ENCODE measurements at regions not wholly inside any gene's neighbourhood (a gene's known extent, or its start where the extent isn't known, plus 50 kb on each side); places are given as distances from the start of the nearest gene placed in this dataset.

DNA sequence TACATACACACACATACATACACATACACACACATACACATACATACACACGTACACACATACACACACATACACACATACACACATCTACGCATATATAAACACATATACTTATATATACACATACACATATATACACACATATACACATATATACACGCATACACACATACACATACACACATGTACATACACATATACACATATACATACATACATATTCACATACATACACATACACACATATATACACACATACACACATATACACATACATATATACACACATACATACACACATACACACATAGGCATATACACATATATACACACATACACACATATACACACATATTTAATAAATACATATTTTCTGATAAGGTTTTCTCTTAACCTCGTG lies 324.0 kb downstream of the RPS6KC1 start:
- DNase-seq (ENCODE audit: low read depth), result no peak

DNA sequence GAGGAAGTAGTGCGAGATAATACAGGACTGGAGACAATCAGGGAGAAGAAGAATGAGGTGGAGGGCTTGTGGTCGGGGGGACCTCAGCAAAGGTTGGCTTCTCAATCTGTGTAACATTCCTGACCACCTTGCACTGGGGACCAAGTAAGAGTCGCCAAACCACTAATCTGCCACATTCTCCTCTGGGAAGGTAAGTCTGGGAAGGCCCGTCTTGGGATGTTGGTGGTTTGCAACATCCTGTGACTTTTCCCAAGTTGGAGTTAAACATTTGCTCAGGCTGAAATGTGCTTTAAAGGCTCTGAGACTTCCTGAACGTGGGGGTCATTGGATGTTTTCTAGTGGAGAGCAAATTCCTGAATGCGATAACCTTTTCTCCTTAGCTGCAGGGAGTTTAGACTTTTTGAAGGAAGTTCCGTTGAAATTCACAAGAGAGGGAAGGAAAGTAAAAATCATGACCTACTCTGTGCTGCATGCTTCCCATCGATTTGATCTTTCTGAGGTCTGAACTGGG lies 325.9 kb downstream of the RPS6KC1 start:
- no peak for DNase-seq (ENCODE audit: low read depth)

DNA sequence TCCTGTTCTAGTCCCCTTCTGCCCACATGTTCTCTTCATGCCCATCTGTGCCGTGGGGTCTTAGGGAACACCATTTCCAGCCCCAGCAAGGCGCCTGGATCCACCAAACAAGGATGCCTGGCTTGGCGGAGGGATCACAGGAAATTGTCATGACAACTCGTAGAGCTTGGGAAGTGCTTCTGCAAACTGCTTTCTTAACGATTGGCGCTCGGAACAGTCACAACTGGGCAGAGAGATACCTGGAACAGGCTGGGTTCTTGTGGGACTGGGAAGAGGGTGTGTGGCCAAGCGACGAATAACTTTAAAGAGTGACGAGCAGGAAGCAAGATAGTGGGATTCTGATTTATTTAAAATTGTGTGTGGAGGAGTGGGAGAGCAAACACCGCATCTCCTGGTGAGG lies 329.8 kb downstream of the RPS6KC1 start:
- DNase-seq (ENCODE audit: low read depth), result no peak

DNA sequence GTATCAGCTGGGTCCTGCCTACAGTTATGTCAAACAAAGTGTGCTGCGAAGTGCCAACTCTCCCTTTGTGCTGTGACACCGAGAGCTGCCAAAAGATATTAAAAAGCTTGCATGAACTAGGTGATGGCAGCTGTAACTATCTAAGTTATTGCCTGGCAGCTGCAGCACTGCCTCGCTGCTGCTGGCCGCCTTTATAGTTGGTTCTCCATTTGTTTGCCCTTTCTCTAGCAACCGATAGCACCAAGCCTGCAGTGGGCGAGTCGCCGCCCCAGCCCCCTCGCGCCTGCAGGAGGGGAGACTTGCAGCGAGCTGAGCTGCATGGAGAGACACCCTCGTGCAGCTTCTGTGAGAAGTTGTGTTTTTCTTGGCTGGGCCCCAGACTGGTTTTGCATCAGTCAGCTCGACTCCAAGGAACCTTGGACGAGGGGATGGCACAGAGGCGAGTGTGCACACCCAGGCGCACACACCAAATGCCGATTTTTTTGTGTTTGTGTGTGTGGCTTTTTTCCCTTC lies 330.6 kb downstream of the RPS6KC1 start:
- no peak for DNase-seq (ENCODE audit: low read depth)

DNA sequence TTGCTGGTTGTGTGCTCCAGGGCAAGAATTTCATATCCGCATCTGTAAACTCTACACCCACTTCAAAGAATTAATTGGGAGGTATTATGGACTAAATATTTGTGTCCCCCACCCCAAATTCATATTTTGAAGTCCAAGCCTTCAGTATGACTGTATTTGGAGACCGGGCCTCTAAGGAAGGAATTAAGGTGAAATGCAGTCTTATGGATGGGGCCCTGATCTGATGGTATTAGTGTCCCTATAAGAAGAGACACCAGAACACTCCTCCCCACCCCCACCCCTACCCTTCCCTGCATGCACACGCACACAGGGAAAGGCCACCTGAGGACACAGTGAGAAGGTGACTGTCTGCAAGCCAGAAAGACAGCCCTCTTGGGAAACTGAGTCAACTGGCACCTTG lies 332.4 kb downstream of the RPS6KC1 start:
- DNase-seq (ENCODE audit: low read depth), result no peak

DNA sequence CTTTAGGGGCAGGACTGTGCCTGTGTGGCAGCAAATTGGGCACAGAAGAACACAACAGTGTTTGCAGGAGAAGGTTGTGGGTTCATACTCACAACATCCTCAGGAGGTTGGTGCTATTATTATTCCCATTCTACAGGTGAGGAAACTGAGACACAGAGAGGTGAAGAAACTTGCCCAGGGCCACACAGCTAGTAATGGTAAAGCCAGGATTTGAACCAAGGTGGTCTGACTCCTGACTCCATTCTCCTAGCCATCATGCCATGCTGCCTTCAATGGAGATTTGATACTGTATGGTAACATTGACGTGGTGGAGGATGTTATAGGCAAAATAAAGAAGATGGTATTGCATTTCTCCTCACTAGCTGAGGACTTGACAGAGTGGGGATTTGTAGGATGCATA lies 334.2 kb downstream of the RPS6KC1 start:
- DNase-seq (ENCODE audit: low read depth), result no peak

DNA sequence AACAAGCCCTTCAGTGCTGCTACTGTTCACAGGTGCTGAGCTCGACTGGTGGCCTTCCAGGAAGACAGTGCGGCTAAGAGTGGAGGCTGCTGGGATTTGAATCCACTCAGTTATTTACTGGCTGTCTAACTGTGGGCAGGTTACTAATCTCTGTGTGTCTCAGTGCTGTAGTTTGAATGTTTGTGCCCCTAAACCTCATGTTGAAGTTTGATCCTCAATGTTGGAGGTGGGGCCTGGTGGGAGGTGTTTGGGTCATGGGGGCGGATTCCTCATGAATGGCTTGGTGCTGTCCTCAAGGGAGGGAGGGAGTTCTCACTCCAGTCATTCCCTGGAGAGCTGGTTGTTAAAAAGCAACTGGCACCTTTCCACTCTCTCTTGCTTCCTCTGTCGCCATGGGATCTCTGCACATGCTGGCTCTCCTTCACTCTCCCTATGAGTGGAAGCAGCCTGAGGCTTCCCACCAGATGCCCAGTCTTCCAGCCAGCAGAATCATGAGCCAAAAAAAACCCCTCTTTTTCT lies 334.8 kb downstream of the RPS6KC1 start:
- DNase-seq (ENCODE audit: low read depth), result no peak

DNA sequence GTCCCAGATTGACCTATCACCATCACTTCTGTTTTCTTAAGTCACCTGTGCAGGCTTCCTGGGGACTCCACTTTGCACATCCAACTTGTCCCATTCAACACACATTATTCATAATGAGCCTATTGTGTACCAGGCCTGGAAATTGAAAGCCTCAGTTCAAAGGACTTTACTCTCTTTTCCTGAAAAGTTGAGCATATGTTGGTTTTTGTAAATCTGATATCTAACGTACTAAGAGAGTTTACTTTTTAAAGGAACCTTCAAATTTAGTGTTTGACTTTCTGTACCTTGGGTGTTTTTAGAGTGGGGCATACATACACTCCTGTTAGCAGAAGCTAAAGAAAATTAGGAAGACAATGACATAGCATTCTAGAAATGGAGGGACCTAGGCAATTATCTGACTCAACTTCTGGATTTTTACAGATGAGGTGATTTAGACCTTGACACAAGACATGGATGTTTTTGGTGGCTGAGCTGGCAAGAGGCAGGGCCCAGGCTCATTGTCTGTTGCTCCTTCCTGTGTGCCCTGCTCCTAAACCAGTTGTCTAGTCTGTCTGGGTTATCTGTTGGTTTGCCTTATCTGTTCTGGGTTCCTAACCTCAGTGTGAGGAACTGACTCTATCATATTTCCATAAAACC lies 336.5 kb downstream of the RPS6KC1 start:
- DNase-seq (ENCODE audit: low read depth), result no peak

DNA sequence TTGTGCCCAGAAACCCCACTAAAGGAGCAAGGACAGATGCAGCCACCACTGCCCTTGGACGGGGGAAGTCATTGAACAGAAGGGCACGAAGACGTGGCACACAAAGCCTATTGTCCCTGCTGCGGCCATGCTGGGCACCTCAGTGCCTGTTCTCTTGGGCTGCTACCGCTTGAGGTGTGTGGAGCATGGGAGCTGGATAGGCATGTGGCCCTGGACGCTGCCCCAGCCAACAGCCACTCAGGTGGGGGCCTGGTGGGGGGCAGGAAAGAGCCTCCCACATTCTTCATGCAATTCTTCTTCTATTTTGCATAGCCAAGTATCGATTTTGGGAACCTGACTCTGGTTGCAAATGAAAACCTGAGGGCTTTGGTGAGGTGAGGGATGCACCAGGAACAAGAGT lies 337.2 kb downstream of the RPS6KC1 start:
- no peak for DNase-seq (ENCODE audit: low read depth)

DNA sequence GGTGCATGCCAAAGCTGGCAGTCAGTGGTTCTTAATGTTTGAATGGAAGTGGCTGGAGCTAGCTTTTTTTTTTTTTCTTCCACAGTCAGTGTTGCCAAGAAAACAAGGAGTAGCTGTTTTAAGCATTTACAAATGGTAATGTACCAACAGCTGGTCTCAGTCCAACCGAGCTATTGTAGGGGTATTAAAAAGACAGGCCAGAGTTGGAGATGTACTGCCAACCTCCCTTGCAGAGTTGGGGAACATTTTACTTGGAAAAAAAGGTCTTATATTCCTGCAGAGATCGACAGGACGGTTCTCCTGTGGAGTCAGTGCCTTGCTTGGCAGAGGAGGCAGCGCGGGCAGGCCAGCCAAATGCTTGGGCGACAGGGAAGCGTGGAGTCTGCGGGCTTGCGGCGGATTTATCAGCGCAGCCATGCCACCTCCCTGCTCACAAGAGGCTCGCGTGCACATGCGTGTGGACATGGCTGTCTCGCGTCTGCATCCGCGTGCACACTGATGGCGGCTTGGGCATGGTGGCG lies 338.1 kb downstream of the RPS6KC1 start:
- DNase-seq (ENCODE audit: low read depth), result no peak

DNA sequence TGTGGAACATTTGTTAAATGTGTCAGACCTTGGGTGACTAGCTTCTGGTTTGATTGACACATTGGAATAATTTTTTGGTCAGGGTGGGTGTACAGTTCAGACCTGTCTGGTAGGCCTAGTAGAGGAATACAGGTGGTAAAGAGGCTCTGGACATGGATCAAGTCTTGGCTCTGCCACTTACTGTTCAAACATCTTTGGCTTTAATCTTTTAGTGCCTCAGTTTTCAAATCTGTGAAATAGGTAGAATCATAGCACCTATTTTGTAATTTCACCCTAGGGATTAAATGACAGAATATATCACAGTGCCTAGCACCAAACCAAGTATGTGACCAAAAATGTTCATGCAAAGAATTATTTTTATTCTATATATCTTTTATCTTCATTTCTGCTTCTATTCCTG lies 340.4 kb downstream of the RPS6KC1 start:
- DNase-seq (ENCODE audit: low read depth), result no peak

DNA sequence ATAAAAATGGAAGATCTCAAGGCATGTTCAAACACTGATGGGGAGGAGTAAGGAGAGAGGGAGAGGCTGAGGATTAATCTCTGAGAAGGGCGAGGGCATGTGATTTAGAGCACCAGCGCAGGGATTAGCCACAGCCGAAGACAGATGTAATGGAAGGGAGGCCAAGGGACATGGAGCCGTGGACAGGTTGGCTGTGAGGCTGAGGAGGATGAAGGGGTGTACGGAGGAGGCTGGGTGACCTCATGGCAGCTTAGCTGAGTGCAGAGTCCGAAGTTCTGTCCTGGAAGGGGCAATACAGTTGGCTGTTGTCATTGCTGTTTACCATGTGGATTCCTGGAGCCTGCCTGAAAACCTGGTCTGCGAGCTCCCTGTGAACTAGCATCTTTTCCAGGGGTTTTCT lies 342.8 kb downstream of the RPS6KC1 start:
- no peak for DNase-seq (ENCODE audit: low read depth)

DNA sequence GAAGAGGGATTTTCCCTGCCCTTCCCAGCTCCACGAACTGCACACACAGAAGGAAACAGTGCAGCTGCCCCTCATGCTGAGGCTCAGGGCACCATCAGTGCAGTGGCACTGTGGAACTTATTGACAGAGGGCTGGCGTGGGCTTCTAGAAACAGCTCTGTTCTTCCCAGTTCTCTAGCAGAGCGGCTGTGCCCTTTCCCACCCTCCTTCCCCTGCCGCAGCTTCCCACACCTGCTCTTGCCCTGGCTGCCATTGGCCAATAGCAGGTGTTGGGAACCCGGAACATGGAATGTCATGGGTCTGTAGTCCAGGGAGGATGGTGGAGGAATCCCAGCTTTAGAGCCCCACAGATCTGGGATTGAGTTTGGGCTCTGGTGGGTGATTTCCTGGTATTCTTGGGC lies 343.8 kb downstream of the RPS6KC1 start:
- DNase-seq (ENCODE audit: low read depth), result no peak

DNA sequence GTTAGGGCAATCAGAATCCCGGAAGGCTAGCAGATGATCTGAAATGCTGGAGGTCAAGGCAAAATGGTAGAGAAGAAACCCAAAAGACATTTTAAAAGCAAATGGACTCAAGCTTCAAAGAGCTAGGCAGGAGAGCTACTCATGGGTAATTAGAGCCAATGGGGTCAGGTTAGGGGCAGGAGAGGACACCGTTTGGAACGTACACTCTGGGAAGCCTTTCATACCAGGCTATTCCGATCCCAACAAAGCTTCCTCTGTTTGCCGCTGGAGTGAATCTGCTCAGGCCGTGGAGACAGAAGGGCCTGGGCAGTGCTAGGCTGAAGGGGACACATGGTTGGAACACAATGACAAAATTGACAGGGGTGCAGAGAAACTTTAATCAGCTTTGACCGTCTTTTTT lies 346.6 kb downstream of the RPS6KC1 start:
- DNase-seq (ENCODE audit: low read depth), result no peak

DNA sequence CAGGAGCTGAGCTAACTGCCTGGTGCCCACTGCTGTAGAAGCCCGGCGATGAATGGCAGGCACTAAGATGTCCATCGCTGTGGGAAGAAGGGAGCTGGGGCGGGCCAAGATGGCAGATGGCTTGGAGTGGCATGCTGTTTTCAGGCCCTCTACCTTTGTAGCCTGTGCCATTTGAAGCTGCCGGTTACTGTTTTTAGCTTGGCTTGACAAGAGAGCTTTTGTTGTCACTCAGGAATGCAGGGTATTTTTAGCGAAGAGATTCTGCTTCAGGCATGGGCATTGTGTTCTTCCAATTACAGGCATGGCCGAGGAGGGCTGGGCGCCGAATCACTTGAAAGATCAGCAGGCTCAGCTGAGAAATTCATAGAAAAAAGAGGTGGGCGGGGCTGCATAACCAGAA lies 348.7 kb downstream of the RPS6KC1 start:
- no peak for DNase-seq (ENCODE audit: low read depth)

DNA sequence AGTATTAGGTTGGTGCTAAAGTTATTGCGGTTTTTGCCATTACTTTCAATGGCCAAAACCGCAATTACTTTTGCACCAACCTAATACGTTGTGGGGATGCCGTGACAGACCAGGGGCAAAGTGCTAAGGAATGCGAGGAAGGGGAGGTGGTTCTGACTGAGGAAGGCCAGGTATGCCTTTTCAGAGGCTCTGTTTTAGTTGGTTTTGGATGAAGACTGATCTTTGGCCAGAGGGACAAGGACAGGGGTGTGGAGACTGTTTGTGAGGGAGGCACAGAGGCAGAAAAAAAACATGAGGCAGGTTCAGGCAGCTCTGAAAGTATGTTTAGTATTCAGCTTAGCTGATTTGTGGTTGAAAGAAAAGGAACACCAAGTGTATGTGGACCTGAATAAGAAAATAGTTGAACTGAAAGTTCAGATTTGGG lies 358.2 kb downstream of the RPS6KC1 start:
- no peak for DNase-seq (ENCODE audit: low read depth)

DNA sequence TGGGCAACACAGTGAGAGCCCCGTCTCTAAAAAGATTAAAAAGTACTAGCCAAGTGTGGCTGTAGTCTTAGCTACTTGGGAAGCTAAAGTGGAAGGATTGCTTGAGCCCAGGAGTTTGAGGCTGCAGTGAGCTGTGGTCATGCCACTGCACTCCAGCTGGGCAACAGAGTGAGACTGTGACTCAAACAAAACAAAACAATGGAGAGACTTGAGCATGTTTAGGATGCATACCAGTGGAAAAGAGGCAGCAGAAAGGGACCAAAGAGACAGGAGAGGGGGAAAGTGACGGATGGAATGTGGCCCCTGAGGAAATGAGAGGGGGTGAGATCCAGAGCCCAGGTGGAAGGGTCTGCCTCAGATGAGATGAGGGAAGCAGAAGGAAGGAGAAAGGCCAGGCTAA lies 358.9 kb downstream of the RPS6KC1 start:
- DNase-seq (ENCODE audit: low read depth), result no peak

DNA sequence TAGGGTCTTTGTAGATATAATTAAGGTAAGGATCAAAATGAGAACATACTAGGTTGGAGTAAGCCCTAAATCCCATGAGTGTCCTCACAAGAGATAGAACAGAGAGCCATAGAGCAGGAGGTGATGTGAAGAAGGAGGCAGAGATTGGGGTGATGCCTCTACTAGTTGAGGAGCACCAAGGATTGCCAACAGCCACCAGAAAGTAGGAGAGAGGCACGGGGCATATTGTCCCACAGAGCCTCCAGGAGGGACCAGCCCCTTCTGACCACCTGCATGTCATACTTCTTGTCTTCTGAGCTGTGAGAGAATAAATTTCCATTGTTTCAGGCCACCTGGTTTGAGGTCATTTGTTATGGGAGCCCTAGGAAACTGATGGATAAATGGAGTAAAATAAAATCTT lies 363.3 kb downstream of the RPS6KC1 start:
- no peak for DNase-seq (ENCODE audit: low read depth)

DNA sequence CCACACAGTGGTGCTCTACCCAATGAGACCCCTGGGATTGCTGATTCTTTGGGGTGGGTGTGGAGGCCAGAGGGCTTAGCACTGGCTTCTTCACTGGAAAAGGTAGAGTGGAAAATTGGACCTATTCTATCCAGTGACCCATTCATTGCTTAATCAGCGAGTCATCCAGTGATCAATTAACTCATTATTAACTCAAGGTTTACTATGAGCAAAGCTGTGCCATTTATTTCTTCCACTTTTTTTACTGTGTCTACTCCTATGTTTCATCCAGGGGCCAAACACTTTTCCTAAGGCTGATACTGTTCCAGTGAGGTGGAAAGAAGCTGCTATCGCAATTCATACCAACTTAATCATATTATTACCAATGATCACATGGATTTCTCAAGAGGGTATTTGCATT lies 363.9 kb downstream of the RPS6KC1 start:
- no peak for DNase-seq (ENCODE audit: low read depth)

DNA sequence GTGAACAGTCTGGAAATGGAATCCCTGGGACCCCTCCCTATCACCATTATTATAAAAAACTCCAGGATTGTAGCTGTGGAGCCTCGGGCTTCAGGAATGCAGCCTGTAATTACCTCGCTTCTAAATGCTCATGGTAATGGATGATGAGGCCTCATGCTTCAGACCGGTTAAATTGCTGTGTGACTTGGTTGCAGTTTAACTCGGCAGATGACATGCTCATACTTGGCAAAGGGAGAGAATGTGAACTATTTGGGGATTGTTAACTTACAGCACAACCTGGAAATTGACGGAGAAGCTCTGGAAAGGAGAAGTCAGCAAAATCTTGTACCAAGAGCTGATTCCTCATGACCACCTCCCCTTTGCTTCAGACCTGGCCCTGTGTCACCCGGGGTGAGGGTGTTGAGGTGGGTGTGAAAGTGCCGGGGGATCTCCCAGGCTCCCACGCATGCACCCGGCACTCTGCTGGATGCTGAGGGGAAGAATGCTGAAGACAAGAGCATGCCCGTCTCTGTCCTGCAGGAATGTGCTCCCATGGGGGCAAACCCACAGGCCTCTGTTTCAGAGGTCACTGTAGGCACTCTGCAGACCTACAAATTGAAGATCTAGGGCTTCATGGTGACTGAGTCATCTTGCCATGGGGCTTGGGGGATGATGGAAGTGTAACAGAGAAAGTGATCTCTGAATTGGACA lies 364.8 kb downstream of the RPS6KC1 start:
- DNase-seq (ENCODE audit: low read depth), result no peak

DNA sequence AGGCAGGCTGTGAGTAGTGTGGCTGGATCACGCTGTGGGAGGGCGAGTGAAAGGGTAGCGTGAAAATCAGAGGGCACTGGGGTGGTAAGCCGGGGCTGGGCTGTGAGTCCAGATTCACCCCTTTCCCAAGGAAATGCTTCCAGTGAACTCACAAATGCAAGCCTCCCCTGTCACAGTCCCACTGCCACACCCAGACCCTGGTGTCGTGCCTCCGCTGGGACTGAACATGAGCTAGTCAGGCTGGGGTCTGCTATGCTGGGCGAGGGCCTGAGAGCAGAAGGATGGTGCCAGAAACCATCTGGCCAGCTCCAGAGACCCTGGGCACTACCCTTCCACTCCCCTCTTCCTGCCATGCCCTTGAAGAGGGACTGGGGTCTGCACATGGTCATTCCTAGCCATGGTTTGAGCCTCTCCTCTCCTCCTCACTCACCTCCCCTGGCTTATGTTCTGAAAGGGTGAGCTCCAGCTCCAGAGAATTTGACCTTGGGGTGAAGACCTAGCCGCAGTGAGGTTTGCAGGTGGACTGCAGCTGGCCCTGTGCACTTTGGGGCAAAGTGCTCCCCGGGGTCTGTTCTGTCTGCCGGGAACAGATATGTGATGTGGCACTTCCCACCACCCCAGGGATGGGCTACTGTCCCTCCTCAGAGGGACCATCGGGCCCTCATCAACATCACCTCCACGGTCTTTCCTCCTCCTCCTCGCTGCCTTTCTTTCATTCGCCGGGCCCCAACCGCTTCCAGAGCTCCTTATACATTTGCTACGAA lies 365.6 kb downstream of the RPS6KC1 start:
- DNase-seq (ENCODE audit: low read depth), result no peak

DNA sequence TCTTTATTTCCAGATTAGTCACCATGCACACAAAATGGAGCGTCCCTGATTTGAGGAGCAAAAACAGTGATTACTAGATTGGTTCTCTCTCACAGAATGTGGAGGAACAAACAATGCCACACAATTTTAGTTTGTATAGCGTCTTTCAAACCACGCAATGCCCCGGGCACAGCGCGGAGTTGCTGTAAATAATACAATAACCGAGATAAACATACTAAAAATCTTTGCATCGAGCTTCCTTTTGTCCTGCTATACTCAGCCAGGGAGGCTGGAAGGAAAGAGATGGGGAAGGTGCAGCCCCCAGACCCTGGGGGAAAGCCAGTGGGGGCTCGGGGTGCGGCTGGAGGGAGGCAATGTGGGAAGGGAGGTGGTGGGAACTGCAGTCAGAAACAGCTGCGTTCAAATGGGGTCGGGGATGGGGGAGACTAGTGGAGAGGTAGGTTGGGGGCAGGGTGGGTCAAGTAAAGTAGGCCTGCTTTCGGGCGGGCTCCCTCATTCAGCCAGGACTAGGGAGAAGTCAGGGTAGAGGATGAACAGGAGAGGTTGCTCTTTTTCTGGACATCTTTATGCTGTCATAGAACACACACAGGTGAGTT lies 366.3 kb downstream of the RPS6KC1 start:
- DNase-seq (ENCODE audit: low read depth), result no peak
